HG03354 (cell line): ENCODE measurements at regions not wholly inside any gene's neighbourhood (a gene's known extent, or its start where the extent isn't known, plus 50 kb on each side); places are given as distances from the start of the nearest gene placed in this dataset.

ENCODE experiments used
- ATAC-seq: cut with Tn5 transposase; IDR thresholded peaks from one replicate; pipeline ENCODE4 v1.9.1; 2021; ENCODE audit warnings: mild to moderate bottlenecking; ENCODE audit not compliant: unreplicated experiment, poor library complexity, severe bottlenecking

DNA sequence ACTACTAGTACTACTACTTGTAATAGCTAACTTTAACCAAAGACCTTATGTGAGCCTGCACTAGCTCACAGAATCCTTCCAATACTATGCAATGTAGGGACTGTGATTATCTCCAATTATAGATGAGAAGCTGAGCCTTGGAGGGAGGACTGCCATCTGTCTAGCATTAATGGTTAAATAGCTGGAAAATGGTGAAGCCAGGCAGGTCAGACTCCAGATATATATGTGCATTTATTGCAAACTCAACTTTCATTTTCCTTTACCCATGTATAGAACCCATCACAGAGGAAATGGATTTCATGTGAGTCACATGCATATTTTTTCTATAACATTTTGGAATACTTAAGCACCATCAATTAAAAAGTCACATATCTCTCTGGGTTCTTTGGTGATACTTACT, 229.9 kb downstream of the BCAS1 start:
- ATAC-seq, result no peak

DNA sequence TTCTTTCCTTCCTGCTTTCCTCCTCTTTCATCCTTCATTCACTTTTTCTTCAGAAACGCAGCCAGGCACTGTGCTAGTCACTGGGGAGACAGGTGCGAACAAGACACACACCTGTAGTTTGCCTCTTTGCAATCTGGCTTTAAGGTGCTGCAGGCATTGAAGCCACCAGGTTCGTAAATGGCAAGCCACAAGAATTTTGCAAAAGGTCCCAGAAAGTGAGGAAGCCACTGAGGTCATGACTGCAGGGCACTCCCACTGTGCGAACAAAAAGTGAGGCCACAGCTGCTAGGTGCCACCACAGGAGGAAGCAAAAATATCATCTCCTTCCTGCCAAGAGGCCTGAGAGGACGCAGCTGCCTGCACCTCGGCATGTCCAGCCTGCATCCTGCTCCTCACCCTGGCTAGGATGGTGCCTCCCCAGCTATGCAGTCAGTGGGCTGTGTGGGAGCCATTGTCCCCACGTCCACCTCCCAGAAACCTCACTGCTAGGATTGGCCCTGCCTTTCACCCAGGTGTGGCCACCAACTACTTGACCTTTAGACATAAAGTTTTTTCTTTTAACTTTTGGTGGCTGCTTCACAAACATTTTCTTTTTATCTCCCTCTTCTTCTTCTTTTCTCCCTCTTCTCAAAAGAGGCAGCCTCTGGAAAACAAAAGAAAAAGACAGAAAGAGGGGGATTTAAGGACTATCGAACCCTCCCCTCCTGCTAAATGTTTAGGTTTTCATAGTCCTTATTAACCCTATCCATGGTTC, 230.8 kb downstream of the BCAS1 start:
- ATAC-seq, result peak; percentile 70

DNA sequence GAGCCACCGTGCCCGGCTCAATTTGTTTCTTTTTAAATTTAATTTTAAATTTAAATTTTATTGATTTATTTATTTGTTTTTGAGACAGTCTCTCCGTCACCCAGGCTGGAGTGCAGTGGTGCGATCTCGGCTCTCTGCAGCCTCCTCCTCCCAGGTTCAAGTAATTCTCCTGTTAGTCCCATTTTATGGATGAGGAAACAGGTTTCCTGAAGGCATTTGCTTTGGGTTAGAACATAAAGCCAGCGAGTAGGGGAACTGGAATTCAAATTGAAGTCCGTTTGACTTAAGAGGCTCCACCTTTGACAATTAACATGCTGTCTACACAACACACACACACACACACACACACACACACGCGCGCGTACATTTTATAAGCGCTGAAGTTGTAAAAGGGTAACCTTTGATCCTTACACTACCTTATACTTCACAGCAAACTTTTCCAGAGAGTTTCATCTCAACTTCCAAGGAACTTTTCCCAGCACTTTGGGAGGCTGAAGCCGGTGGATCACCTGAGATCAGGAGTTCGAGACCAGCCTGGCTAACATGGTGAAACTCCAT, 232.0 kb downstream of the BCAS1 start:
- no peak for ATAC-seq

DNA sequence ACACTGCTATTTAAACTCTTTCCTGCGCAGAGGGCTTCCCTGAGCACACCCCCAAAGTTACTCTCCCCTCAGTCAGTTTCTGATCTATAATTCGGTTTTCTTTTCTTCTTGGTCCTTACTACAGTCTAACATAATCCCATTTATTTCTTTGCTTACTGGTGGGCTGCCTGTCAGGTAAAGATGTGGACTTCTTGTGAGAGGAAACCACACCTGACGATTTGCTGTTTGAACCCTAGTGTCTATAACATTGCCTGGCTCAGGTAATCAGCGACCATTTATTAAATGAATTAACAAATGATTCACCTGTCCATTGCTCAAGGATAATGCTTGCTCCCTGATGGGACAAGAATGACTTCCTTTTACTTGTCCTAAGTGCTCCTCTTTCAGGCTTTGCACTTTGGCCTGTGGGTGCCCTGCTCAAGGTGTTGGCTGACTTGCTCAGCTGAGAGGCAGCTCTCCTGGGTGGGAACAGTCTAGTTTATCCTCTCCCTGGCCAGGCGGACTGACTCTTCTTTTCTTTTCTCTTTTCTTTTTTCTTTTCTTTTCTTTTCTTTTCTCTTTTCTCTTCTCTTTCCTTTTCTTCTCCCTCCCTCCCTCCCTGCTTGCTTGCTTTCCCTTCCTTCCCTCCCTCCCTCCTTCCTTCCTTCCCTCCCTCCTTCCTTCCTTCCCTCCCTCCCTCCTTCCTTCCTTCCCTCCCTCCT, 233.1 kb downstream of the BCAS1 start:
- no peak for ATAC-seq

DNA sequence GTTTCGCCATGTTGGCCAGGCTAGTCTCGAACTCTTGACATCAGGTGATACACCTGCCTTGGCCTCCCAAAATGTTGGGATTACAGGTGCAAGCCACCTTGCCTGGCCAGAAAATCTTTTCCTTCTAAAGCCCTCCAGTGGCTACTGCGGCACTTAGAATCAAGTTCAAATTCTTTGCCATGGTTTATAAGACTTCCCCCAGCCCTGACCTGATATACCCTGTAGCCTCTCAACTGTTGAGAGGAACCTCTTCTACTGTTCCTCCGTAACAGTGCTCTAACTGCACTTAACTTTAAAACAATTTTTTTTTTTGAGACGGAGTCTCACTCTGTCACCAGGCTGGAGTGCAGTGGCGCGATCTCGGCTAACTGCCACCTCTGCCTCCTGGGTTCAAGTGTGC, 235.6 kb downstream of the BCAS1 start:
- ATAC-seq, result no peak

DNA sequence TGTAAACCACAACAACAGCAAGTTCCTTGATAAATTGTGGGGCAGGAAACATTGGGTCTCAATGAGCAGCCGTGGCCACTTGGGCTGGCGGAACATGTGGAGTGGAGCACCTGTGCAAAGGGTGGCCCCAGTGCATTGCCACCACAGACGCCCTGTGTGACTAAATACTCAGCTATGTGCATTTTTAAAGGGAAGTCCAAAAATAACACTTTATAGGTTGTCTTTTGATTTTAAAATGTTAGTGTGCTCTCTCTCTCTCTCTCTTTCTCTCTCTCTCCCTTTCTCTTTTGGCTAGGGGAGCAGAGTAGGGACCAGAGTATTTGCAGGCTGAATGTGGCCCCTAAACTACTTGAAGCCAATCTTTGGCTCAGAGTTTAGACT, 236.3 kb downstream of the BCAS1 start:
- peak; percentile 46 for ATAC-seq

DNA sequence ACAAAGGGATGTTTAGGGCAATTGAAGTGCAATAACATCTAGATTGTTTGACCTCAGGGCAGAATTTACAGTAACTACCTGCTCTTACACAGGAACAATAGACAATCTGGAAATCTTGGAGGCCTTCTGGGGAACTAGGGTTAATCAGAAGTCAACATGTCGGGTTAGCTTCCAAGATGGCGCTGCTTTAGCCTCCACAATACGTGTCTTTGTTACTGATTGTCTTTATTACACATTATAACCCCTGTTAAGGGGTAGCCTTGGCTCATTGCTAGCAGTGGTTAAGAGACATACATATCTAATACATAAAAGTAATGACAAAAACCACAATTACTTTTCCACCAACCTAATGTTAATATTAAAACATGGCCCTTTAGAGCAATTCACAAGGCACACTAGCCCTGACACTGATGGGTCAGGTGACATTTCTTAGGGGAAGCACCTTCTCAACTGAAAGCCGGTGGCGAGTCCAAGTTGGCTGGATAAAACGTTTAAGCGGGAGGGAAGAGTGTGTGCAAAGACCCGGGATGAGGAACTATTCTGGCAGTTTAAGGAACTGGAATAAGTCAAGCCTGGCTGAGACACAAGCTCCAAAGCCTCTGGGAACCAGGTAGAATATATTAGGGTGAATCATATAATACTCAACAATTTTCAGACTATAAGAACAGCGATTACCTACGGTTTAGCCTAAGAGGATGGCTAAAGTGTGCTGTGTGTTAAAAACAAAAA, 236.9 kb downstream of the BCAS1 start:
- peak; percentile 13 for ATAC-seq

DNA sequence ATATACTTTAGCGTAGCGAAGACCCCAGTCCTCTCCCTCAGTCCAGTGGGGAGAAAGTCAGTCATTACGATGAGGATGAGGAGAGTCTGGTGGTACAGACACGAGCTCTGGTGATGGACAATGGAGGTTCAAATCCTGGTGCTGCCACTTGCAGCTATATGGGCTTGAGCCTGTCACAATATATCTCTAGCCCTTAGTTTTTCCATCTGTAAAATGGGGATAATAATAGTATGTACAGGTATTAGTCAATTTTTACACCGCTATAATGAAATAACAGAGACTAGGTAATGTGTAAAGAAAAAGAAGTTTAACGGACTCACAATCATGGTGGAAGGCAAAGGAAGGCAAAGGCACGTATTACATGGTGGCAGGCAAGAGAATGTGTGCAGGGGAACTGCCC, 237.9 kb downstream of the BCAS1 start:
- ATAC-seq, result no peak

DNA sequence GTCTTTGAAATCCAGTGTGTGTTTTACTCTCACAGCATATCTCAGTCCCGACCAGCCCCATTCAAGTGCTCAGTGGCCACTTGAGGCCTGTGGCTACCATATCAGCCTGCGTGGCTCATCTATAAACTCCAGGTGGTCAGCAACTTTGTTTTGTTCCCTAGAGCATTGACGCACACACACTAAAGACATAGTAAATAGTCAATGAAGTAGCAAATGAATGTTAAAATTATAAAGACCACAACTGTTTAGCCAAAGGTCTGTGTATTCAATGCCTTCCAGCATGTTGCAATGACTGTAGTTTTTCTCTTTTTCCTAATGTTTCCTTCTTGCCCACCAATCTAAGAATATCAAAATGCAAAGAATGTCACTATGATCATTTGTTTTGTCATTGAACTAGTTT, 238.2 kb upstream of the ZNF217 start:
- no peak for ATAC-seq

DNA sequence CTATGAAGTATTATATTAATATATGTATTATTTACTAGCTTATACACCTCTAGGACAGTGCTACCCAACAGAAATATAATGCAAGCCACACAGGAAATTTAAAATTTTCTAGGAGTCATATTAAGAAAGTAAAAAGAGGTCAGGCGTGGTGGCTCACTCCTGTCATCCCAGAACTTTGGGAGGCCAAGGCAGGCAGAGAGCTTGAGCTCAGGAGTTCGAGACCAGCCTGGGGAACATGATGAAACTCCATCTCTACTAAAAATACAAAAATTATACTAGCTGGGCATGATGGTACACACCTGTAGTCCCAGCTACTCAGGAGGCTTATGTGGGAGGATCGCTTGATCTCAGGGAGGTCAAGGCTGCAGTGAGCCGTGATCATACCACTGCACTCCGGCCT, 237.6 kb upstream of the ZNF217 start:
- no peak for ATAC-seq

DNA sequence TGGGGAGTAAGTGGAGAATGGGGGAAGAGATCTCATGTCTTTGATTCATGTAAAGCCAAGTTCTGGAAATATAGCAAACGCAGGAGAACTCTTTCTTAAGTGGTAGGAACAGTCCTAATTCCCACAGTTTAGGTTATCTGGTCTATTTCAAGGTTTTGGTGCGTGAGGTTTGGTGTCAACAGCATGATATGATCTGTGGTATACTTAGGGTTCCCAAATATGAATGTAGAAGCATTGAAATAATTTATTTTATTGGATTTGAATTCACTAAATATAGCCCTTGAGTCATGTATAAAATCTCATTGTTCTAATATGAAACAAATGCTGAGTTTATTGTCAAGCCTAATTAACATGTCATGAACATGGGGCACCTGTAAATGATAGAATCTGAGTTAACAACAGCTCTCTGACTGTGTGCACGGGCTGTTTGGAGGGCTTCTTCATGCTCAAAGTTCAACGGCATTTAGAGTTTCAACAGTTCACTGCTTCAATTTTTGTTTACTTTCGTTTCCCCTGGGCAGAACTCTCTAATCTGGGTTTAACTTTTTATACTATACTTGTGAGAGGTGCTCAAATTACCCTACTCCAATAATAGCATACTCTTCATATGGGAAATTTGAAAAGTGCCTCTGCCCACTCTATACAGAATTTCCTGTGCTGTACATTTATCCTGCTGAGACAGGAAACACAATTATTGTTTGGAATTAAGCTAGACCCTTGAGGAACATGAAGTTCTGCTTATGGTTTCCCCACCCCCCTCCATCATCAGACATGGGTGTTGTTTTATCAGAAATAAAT, 236.3 kb upstream of the ZNF217 start:
- peak; percentile 54 for ATAC-seq

DNA sequence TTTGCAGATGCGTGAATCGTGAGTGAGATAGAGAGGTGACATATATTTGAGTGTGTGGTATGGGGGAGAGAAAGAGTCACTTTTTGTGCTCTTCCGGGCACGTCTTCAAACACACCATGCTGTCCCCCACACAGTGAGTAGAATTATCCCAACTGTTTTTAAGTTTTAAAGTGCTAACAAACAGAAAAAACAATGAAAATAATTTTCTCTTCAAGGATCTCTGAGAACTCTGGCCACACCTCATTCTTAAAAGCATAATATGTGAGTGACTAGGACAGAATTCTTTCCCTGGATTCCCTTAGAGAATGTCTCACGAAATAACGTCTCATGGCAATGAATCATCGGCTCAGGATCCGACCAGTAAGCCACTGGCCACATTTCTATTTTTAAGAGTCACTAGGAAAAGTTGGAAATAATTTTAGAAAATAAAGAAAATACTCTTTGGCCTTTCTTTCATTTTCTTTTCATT, 235.7 kb upstream of the ZNF217 start:
- ATAC-seq, result no peak

DNA sequence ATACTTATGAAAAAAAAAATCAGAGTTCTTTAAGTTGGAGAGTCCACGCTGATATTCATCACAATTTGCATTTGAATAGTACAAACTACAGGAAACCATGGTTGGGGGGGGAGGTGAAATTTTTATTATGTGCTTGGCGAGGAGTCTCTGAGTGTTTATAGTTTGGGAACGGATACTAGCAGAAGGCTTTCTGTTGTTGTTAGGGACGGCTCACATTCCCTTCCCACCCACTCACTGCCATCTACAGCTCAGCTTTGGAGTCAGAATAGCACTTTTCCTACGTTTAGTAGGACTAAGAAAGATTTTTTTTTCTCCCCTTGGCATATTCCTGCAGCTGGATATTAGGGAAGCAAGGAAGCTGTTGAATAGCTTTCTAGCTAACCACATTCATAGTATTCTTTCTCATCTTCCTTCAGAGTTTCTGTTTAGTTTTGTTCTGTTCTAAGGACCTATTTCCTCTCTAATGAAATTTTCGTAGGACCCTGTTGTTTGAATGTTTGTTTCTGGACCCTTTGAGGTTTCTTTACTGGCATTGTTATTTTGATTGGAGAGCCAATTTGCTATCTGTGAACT, 235.1 kb upstream of the ZNF217 start:
- no peak for ATAC-seq

DNA sequence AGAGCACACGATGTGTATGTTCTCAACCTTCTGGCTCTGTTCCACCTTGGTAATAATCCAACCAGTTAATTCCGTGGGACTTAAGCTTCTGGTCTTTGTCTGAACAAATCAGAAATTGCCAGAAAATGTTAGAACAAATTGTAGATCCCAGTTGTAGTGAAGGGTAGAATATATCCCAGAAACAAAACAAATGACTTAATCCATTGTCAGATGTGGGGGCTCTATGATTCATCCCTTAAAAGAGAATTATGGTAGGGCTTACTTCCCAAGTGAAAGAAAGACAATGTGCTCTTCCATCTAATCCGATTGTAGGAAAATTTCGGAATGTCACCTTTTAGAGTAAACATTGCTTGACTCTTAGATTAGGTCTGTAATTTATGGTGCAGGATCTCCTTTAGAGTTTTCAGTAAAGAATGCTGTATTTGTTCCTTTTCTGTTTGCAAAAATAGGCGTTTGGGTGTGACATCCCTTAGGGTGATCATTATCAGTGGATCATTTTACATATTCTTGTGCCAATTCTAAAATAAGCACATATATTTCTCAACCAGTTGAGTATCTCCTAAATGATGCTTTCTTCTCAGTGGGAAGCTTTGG, 234.5 kb upstream of the ZNF217 start:
- no peak for ATAC-seq

DNA sequence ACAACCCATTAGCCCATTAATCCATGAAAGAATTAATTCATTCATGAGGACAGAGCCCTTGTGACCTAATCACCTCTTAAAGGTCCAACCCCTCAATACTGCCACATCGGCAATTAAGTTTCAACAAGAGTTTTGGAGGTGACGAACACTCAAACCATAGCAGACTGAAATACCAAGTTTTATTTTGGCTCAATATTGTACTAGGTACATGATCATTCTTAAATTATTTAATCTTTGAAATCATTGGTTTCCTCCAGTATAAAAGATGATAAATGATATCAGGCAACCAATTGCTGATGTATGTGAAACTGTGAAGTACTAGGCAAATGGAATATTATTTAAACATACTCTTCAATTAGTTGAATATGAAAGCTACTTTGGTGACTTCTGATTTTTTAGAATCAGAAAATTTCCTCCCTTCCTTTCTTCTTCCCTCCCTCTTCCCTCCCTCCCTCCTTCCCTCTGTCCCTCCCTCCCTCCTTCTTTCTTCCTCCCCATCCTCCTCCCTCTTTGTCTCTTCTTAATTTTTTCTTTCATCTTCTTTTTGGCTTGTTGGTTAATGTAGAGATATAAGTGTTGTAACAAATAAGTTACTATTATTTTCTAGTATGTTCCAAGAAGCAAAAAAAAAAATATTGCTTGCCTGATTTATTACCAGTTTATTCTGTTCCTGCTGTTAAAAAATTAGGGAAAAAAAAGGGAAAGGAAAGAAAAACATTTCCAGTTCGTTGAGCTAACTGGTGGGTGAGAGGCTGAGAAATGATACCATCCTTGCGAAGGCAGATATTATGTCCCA, 233.9 kb upstream of the ZNF217 start:
- peak; percentile 1 for ATAC-seq

DNA sequence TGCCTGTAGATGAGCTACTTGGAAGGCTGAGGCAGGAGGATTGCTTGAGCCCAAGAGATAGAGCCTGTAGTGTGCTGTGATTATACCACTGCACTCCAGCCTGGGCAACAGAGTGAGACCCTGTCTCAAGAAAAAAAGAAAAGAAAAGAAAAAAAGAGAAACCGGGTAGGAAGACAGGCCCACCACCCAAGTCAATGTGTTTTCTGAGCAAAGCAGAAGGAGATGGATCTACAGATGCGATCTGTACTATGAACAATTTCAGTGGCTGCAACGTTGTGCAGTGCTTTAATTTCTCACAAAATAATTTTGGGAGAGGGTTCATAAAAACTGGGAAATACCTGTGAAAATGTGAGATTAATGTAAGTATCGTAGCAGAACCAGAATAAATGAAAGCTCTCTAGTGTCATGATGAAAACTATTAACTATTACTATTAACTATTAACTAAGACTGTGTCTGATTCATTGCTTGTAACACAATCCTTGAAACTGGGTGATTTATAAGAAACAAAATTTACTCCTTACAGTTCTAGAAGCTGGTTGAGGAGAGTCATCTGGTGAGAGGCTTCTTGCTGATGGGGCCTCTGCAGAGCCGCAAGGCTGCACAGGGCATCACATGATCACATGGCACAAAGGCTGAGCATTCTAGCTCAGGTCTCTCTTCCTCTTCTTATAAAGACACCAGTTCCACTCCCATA, 233.1 kb upstream of the ZNF217 start:
- peak; percentile 76 for ATAC-seq

DNA sequence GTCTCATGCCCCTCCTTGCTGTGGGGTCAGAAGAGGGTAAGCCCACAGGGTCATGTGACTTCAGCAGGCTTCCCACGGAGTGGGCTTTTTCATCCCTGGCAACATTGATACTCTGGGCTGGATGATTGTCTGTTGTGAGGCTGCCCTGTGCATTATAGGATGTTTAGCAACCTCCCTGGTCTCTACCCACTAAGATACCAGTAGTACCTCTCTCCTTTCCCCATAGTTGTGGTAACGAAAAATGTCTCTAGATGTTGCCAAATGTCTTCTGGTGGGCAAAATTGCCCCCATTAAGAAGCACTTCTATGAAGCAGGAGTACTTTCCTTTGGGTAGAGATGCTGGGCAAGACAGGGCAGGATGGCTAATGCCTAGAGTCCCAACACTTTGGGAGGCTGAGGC, 232.5 kb upstream of the ZNF217 start:
- no peak for ATAC-seq

DNA sequence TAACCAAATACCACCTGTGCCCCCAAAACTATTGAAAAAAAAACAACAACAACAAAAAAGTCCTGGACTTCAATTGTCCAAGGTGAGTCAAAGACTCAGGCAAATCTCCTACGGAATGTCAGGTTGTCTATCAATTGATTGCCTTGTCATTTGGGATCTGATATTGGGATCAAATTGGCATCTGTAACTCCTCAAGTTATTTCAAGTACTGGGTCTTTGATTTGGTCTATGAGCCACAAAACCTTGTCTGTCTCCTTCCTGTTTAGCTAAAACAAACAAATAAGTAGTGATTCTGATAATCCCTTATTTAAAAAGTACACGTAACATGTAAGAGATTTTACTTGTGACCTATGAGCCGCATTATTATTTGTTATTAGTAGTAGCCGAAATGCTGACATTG, 231.6 kb upstream of the ZNF217 start:
- no peak for ATAC-seq
